Mammary epithelial cell (primary cell): ENCODE measurements at regions not wholly inside any gene's neighbourhood (a gene's known extent, or its start where the extent isn't known, plus 50 kb on each side); places are given as distances from the start of the nearest gene placed in this dataset.

Experiments
- CTCF ChIP-seq, 2 donors: IDR thresholded peaks in 1 of 2; conservative IDR thresholded peaks in 1 of 2; 2 replicates each; pipeline ENCODE4 v1.5.1; 2011 to 2012; ENCODE audit warnings: inconsistent platforms in 2 of 2, low read length in 2 of 2, mild to moderate bottlenecking in 2 of 2, control low read depth in 1 of 2, low read depth in 1 of 2; ENCODE audit not compliant: insufficient read depth in 1 of 2; ENCODE audit errors: extremely low read depth in 1 of 2
- EZH2 ChIP-seq: IDR thresholded peaks from 2 replicates; pipeline ENCODE4 v1.6.1; 2012; ENCODE audit warnings: low read length, inconsistent platforms, borderline replicate concordance

- TF ChIP-seq CTCF (conservative IDR thresholded peaks at IDR 0.05 in 1 of 2, IDR thresholded peaks at IDR 0.05 in 1 of 2; ENCODE audit: extremely low read depth in 1 of 2, insufficient read depth in 1 of 2, low read depth in 1 of 2, low read length in 2 of 2) (no peak), EZH2 (no peak)
Measured at GRCh38 chr2:236711440-236711839, 141.8 kb downstream of the ACKR3 start.
